GM18868 (cell line): ENCODE measurements at regions not wholly inside any gene's neighbourhood (a gene's known extent, or its start where the extent isn't known, plus 50 kb on each side); places are given as distances from the start of the nearest gene placed in this dataset.
"Not testable (repeated sequence)": the region's sequence is repeated elsewhere in the genome, so short reads cannot be mapped to it uniquely, and the experiment has no call there.

ENCODE experiments used
- ATAC-seq: cut with Tn5 transposase; IDR thresholded peaks from one replicate; pipeline ENCODE4 v1.9.1; 2021; ENCODE audit warnings: mild to moderate bottlenecking, moderate library complexity; ENCODE audit not compliant: unreplicated experiment

DNA sequence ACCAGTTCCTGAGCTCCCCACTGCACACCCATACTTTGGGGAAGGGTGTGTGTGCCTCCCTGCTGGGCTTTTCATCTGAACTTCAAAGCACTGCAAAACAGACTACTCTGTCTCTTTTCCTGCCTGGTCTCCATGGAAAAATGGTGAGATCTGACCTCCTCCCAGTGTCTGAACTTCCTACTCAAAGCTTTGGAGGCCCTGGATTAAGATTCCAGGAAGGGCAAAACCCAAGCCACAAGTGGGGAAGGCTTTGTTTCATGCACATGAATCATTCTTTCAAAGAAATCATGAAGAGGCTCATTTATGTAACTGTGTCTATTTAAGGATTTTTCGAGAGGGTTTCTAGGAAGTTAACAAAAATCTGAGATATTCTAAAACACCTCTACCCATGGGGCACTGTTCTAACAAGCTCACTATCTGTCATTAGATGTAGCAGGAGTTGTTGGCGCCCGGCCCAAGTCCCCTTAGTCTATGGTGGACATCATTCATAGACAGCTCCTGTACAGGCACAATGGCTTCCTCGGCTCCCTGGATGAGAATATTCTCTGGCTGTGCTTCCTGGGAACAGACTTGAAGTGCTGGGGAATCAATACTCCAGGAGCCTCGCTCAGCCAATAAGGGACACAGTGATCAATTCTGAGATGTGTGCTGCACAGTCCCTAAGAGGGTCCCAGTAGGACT lies 224.0 kb downstream of the KTN1 start:
- ATAC-seq = no peak

DNA sequence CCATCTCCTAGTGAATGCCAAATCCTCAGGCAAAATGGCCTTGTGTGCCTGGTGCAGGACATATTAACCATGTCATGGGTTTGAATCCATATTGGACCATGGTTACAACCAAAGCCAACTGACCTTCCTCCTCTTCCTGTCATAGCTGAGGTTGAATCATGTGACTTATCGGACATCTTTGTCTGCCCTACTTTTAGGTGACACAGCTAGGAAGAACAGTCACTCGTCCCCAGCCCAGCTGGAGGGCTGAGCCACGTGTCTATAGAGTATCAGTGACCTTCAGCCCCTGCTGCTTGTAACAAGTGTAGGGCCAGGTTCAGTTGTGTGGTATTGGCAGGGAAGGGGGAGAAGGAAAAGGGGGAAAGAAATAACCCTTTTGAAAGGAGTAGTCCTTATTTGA lies 225.2 kb downstream of the KTN1 start:
- ATAC-seq = no peak

GRCh38 chr14:55807053-55807880 lies 227.3 kb downstream of the KTN1 start:
- no peak for ATAC-seq

GRCh38 chr14:55807881-55808379 lies 227.9 kb downstream of the KTN1 start:
- no peak for ATAC-seq

- no peak for ATAC-seq
Observed at GRCh38 chr14:55813630-55814029, 233.6 kb downstream of the KTN1 start.

- ATAC-seq = no peak
Observed at GRCh38 chr14:55814064-55814463, 234.1 kb downstream of the KTN1 start.

- no peak for ATAC-seq
Observed at GRCh38 chr14:55814873-55815272, 234.9 kb downstream of the KTN1 start.

DNA sequence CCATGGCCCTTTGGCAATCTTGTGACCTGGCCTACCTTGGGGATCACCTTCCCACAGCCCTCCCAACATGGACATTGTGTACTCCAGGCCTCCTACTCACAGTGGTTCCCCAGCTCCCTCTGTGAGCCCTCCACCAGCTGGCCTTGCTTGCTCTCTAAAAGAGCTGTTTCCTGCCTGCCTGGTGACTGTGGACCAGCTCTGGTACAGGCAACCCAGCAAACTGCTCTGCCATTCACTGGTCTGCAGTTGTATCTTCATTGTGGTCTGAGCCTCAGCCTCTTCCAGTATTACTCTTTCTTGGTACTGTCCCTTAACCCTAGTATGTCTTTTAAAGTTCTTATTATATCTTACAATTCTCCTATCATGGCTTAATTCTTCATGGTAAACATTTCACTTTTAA lies 236.2 kb downstream of the KTN1 start:
- ATAC-seq = no peak

DNA sequence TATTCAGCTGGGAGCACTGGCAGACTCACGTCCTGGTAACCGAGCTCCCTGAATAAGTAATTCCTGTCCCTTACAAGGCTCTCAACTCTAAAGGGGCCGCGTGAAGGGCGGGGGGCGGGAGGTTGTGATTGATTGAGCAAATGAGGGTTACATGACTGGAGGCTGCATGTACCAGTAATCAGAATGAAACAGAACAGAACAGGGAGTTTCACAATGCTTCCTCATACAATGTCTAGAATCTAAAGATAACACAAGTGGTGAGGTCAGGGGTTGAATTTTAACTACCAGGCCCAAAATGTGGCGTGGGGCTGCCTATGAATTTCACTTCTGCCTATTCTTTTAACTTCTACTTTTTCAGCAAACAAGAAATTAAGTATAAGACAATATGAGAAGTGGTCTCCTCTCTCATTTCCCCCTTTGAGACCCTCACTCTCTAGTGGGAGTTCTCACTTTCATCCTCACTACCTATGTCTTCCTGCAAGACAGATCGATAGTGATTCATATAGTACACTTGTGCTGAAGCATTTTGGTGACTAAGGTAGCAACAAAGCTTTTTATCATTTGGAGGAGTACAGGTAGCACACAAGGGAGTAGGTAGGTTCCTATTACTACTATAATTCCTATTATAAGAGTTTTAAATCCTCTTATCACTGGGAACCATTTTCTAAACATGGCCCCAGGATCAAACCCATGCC lies 239.8 kb downstream of the KTN1 start:
- ATAC-seq = peak; percentile 48

DNA sequence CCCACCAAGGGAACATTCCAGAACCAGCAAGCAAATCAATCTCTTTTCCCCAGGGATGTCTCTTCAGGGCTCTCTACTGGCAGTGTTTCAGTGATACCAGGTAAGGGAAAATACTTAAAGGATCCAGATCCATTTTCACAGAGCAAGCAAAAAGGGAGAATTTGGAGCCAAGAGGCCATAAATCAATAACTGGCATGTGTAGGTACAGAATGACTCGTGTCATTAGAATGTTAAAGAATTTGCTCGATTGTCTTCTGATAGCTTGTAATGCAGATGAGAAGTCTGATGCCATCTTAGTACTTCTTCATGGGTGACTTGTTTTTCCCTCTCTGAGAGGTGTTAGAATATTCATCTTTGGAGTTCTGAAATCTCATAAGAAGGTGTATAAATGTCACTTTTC lies 242.9 kb downstream of the KTN1 start:
- ATAC-seq = no peak

- no peak for ATAC-seq
Observed at GRCh38 chr14:55832122-55832911, 252.3 kb downstream of the KTN1 start.

DNA sequence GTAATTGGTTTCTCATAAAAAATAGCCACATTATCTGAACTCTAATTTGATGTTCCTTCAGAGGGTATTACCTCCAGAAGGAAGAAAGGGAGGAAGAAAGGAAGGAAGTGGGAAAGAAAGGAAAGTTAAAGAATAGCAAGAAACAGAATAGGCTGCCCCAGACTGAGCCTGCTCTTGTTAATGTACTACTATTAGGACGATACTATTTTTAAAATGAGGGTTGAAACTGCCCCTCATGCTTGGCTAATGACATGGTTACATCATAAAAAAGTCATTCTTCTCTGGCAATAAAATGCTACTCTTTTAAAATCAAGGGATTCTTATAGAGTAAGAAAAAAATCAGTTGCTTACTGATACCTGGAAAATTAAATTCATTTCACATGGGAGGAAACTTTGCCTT lies 253.0 kb downstream of the KTN1 start:
- no peak for ATAC-seq

DNA sequence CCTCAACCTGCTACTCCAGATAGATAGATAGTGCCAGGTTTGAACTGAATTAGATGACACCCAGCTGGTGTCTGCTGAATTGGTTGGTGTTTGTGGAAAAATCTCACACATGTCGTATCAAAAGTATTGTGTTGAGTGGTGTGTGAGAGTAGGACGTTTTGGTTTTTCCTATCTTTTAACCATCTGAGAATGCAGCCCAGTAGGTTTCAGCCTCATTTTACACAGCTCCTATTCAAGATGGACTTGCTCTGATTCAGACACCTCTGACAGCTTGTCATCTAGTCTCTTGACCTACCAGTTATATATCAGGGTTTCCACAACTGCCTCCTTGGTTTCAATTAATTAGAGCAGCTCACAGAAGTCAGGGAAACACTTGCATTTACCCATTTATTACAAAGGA lies 254.4 kb downstream of the KTN1 start:
- no peak for ATAC-seq

GRCh38 chr14:55835985-55836384 lies 256.0 kb downstream of the KTN1 start:
- ATAC-seq = no peak

GRCh38 chr14:55837467-55837866 lies 257.5 kb downstream of the KTN1 start:
- ATAC-seq = no peak

DNA sequence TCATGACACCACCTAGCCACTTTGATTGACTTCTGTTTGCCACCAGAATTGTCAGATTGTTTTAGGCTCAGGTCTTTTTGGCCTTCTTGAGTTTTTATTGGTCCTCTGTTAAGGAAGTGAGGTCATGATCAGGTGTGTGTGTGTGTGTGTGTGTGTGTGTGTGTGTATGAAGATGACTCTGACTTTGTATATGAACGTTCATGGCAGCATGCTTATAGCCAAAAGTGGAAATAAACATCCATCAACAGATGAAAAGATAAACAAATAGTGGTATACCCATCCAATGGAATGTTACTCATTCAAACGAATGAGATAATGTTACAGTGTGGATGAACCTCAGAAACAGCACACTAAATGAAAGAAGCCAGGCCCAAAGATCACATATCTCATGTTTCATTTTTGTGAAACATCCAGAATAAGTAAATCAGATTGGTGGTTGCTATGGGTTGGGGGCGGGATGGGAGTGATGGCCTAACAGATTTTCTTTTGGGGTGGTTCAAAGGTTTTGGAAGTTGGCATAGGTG lies 258.6 kb downstream of the KTN1 start:
- ATAC-seq = no peak

DNA sequence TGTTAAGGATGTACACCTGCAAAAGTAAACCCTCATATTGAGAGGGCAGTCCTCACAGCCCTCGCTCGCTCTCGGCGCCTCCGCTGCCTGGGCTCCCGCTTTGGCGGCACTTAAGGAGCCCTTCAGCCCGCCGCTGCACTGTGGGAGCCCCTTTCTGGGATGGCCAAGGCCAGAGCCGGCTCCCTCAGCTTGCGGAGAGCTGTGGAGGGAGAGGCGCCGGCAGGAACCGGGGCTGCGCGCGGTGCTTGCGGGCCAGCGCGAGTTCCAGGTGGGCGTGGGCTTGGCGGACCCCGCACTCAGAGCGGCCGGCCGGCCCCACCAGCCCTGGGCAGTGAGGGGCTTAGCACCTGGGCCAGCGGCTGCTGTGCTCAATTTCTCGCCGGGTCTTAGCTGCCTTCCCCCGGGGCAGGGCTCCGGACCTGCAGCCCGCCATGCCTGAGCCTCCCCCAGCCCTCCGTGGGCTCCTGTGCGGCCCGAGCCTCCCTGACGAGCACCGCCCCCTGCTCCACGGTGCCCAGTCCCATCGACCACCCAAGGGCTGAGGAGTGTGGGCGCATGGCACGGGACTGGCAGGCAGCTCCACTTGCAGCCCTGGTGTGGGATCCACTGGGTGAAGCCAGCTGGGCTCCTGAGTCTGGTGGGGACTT lies 259.4 kb downstream of the KTN1 start:
- ATAC-seq = not testable (repeated sequence)

DNA sequence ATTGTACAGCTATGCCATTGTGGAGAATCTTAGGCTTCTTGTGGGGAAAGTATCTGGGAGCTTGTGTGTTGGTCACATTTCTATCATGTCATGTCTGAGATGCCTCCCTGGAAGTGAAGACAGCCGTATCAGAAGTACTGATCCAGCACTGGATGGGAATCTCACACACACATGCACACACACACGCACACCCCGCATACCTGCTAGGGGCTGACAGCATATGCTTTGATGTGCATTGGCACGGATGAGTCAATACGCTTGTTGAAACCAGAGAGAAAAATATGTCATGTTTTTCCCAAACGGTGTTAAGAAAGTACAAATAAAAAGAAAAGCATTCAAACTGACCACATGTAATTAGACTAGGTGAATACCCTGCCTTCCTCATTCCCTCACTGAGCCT lies 260.8 kb downstream of the KTN1 start:
- no peak for ATAC-seq

DNA sequence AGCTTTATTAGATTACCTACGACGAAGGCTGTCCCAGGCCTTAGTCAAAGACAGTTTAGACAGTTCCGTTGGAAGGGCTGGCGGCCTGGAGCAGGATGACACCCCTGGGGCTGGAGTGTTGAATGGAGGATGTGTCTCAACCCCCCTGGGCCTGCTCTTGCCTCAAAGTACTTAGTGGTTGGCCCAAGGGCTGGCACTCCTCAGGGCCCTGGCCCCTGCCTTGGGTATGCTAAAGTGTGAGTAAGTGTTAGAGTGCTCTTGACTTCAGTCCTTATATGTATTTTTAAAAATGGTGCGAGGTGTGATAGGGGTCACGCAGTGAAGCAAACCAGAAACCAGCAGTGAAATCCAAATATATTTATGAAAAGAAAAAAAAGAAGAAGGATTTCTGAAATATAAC lies 261.6 kb downstream of the KTN1 start:
- no peak for ATAC-seq

DNA sequence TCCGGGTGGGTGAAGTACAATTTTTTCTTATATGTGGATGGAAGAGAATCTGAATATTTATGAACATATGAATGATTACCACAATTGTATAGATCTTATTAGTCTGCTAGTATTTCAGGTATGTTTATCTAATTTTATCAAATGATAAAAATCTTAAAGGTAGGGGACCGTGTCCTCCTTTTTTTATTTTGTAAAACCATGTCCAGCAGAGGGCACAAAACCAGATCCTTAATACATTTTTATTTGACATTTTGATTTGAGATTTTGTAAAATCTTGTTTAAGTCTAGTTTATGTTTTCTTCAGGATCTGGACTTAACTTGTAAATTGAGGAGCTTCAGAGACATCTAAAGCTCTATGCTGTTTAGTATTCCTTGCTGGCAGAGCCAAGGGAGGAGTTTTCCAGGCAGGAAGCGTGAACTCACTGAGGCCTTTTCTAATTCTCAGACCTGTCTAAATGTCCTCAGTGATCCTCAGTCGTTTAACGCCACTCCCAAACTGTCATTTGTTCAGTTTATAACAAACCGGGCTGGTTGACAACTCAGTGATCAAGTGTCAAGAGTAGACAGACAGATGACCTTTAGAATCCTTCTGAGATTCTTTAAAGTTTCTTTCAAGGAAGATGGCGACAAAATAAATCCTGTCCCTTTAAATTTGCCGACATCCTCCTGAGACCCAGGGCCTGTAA lies 263.9 kb downstream of the KTN1 start:
- no peak for ATAC-seq
